Transverse colon (tissue), 4 donors: ENCODE measurements at regions not wholly inside any gene's neighbourhood (a gene's known extent, or its start where the extent isn't known, plus 50 kb on each side); places are given as distances from the start of the nearest gene placed in this dataset.

ENCODE experiments used
- EP300 ChIP-seq: sonication (generic); formaldehyde crosslinking; IDR thresholded peaks from one replicate; pipeline ENCODE4 v1.6.1; 2017; ENCODE audit warnings: antibody characterized with exemption, low read depth
- POLR2A ChIP-seq: fragments of 450-650 bp; IDR thresholded peaks from one replicate; pipeline ENCODE4 v1.6.1; 2016; ENCODE audit warnings: antibody characterized with exemption, mild to moderate bottlenecking, moderate library complexity
- POLR2AphosphoS5 ChIP-seq, 3 donors: sonication (generic); formaldehyde crosslinking; IDR thresholded peaks; one replicate each; pipeline ENCODE4 v1.6.1; 2016; ENCODE audit warnings: antibody characterized with exemption in 3 of 3
- TF ChIP-seq, protein P1 (sequence below), 5 experiments: fragments of 200-600 bp in 3 of 5; fragments of 450-650 bp in 2 of 5; sonication (generic) in 3 of 5; IDR thresholded peaks; 1 replicate in 2 of 5; 2 replicates in 3 of 5; pipeline ENCODE4 v1.5.1; 2016 to 2017; ENCODE audit warnings: antibody characterized with exemption in 5 of 5, inconsistent platforms in 3 of 5, mild to moderate bottlenecking in 2 of 5, moderate library complexity in 1 of 5

DNA sequence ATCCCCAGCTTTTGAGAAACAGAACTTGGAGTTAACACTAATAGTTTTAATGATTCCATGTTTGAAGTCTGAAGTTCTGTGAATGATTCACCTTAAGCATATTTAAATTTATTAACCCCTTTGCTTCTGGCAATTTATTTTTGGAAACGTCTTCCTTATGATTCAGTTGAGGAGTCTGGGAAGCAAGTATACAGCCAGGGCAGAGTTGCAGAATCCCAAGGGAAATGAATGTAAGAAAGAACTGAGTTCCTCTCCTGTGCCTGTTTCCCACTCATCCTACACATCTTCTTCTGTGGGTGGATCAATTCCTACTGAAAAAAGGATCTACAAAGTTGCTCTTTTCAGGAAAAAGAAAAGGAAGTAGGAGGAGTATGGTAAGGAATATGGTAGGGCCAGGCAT is 108.2 kb upstream of the CCDC91 start:
- TF ChIP-seq, protein P1, sequence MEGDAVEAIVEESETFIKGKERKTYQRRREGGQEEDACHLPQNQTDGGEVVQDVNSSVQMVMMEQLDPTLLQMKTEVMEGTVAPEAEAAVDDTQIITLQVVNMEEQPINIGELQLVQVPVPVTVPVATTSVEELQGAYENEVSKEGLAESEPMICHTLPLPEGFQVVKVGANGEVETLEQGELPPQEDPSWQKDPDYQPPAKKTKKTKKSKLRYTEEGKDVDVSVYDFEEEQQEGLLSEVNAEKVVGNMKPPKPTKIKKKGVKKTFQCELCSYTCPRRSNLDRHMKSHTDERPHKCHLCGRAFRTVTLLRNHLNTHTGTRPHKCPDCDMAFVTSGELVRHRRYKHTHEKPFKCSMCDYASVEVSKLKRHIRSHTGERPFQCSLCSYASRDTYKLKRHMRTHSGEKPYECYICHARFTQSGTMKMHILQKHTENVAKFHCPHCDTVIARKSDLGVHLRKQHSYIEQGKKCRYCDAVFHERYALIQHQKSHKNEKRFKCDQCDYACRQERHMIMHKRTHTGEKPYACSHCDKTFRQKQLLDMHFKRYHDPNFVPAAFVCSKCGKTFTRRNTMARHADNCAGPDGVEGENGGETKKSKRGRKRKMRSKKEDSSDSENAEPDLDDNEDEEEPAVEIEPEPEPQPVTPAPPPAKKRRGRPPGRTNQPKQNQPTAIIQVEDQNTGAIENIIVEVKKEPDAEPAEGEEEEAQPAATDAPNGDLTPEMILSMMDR (IDR thresholded peaks at IDR 0.05) = no peak
- TF ChIP-seq POLR2A = no peak
- no peak for TF ChIP-seq POLR2AphosphoS5 (IDR thresholded peaks at IDR 0.05)
- no peak for TF ChIP-seq EP300
